ENCODE measurements at regions not wholly inside any gene's neighbourhood (a gene's known extent, or its start where the extent isn't known, plus 50 kb on each side); places are given as distances from the start of the nearest gene placed in this dataset.

DNA sequence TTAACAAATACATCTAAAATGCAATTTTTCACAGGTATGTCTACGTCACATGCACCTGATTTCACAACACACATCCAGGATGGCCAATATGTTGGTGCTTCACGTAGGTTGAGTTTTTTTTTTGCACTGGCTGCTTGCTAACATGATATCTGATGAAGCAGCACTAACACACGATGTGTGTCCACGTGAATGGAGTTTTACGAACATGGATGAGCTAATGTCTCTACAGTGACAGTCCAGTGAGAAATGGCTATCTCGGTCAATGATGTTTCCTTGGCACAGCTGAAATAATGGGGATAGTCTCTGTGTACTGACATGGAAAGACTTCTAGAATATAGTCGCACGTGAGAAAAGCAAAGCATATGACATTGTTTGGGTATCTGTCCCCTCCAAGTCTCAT, 563.9 kb upstream of the ADARB2 start:
- TF ChIP-seq CTCF (IDR thresholded peaks at IDR 0.05; ENCODE audit: low read depth, low read length, missing control alignments) = no peak
- H3K4me3 ChIP-seq (replicated peaks; ENCODE audit: low read depth, low read length) = no peak overlapping the region
- no peak for DNase-seq (ENCODE audit: extremely low read depth, low read depth)

GRCh38 chr10:2300231-2300630, 562.9 kb upstream of the ADARB2 start:
- no peak for TF ChIP-seq CTCF (IDR thresholded peaks at IDR 0.05; ENCODE audit: low read depth, low read length, missing control alignments)
- no peak for DNase-seq (ENCODE audit: extremely low read depth, low read depth)
- H3K4me3 ChIP-seq (replicated peaks; ENCODE audit: low read depth, low read length) = no peak overlapping the region

DNA sequence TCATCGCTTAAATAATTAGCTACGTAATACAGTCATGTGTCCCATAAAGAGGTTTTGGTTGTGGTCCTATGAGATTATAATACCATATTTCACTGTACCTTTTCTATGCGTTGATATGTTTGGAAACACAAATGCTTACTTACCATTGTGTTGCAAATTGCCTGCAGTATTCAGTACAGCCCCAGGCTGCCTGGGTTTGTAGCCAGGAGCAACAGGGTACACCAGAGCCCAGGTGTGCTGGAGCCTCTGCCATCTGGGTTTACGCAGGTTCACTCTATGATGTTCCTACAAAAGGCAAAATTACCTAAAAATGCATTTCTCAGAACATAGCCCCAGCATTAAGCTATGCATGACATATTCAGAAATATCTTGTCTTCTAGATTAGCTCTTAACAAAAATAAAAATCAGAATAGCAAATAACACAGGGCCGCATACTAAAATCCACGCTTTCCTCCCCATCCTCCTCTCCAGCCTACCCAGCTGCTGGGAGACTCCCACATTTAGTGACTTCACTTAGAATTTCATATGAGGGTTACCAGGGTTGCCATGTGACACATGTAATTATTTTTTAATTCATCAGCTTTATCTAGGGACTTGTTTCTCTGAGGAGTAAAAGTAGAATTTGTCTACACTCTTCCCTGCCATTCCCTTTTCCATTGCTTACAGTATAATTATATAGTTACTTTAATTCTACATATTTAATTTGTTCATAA, 559.0 kb upstream of the ADARB2 start:
- no peak for TF ChIP-seq CTCF (IDR thresholded peaks at IDR 0.05; ENCODE audit: low read depth, low read length, missing control alignments)
- no peak for DNase-seq (ENCODE audit: extremely low read depth, low read depth)
- H3K4me3 ChIP-seq (replicated peaks; ENCODE audit: low read depth, low read length) = no peak overlapping the region

DNA sequence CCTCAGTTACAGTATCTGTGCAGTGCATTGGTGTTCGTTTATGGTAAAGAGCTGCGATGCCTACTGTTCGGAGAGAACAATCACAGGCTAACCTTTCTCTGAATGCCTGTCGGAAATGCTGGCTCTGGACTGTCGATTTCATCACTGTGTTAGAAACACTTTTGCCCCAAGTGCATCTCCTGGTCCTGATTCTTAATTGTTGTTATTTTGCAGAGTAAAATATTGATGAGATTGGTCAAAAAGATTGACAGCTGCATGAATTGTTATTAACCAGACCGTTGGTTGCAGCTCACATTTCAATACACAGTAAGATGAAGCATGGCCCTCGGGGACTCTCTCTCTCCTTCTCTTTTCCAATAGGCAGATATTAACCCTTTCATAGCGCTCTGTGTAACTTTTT, 557.4 kb upstream of the ADARB2 start:
- TF ChIP-seq CTCF (IDR thresholded peaks at IDR 0.05; ENCODE audit: low read depth, low read length, missing control alignments) = no peak
- DNase-seq (ENCODE audit: extremely low read depth, low read depth) = no peak
- no peak overlapping the region for H3K4me3 ChIP-seq (replicated peaks; ENCODE audit: low read depth, low read length)

DNA sequence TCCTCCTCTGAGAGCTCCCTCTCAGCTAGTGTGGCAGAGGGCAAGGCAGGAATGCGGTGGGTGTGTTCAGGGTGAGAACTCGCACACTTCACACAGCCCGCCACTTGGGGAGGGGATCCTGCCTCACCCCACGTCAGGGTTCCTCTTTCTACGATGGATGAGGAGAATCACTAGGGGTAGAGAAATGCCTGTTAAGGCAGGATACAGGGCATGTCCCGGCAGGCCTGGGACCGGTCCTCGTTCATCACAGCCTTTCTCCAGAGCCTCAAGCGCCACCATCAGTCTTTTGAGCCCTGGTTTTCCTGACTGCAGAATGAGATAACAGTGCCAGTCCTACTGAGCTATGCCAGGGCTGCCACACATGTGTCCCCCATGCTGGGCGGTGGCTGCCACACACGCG, 546.7 kb upstream of the ADARB2 start:
- TF ChIP-seq CTCF (IDR thresholded peaks at IDR 0.05; ENCODE audit: low read depth, low read length, missing control alignments) = no peak
- H3K4me3 ChIP-seq (replicated peaks; ENCODE audit: low read depth, low read length) = no peak overlapping the region
- DNase-seq (ENCODE audit: extremely low read depth, low read depth) = no peak

DNA sequence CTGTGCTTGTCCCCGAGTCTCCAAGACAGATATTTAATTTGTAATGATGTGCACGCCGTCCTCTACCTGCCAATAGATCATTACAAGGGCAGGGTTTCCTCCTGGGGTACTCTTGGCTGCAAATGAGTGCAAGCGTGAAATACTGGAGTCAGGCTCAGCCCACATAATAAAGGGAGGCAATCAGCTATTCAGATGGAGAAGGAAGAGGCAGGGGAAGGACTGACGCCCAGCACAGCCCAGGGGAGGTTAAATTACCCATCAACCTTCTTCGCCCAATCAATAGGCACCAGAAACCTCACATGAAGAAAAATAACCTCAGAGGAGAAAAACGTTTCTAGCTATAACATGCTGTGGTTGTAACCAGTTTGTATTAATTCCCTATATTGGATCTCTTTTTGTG, 544.9 kb upstream of the ADARB2 start:
- no peak for TF ChIP-seq CTCF (IDR thresholded peaks at IDR 0.05; ENCODE audit: low read depth, low read length, missing control alignments)
- DNase-seq (ENCODE audit: extremely low read depth, low read depth) = no peak
- no peak overlapping the region for H3K4me3 ChIP-seq (replicated peaks; ENCODE audit: low read depth, low read length)

Measured in HFF-Myc (cell line).